ENCODE measurements at regions not wholly inside any gene's neighbourhood (a gene's known extent, or its start where the extent isn't known, plus 50 kb on each side); places are given as distances from the start of the nearest gene placed in this dataset.

DNA sequence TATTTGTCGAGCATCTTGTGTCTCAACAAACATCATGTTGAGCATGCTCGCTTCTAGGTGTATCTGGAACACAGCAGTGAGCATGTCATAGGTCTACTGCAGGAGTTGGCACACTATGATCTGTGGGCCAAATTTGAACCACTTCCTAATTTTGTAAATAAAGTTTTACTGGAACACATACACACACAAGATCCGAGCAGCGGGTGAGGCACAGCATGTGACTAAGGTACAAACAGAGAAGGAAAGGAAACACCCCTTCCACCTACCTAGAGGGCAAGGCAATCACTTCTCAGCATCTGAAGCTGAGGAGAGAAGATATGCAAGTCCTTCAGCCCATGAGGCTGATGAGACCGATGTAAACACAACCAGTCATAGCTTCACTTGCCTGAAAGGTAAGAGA lies 200.4 kb downstream of the MED10 start:
- TF ChIP-seq, protein P1, sequence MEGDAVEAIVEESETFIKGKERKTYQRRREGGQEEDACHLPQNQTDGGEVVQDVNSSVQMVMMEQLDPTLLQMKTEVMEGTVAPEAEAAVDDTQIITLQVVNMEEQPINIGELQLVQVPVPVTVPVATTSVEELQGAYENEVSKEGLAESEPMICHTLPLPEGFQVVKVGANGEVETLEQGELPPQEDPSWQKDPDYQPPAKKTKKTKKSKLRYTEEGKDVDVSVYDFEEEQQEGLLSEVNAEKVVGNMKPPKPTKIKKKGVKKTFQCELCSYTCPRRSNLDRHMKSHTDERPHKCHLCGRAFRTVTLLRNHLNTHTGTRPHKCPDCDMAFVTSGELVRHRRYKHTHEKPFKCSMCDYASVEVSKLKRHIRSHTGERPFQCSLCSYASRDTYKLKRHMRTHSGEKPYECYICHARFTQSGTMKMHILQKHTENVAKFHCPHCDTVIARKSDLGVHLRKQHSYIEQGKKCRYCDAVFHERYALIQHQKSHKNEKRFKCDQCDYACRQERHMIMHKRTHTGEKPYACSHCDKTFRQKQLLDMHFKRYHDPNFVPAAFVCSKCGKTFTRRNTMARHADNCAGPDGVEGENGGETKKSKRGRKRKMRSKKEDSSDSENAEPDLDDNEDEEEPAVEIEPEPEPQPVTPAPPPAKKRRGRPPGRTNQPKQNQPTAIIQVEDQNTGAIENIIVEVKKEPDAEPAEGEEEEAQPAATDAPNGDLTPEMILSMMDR (IDR thresholded peaks at IDR 0.05): no peak
- no peak for TF ChIP-seq POLR2A (IDR thresholded peaks at IDR 0.05)

Data from Peyer's patch (tissue), 4 donors.